HCT116 (cell line): ENCODE measurements at regions not wholly inside any gene's neighbourhood (a gene's known extent, or its start where the extent isn't known, plus 50 kb on each side); places are given as distances from the start of the nearest gene placed in this dataset.

Experiments
- ATAC-seq: fragments of 200-7000 bp; cut with Tn5 transposase; 2 replicates; pipeline ENCODE4 v1.9.1; 2020; ENCODE audit warnings: mild to moderate bottlenecking, moderate library complexity
- BruUV-seq: library from RNA; stranded (reverse); fragments of 400-500 nt; replicated peaks from 2 replicates; lab custom pipeline; 2021; lab: Mats Ljungman, UMichigan
- CTCF ChIA-PET: fragments of 300-600 bp; sonication (Branson Sonifier 250); formaldehyde crosslinking; loops from one replicate; lab custom pipeline; 2021; ENCODE audit warnings: antibody characterized with exemption; lab: Charles Lee
- POLR2A ChIA-PET: fragments of 300-600, 350-600 bp; sonication (Branson Sonifier 250); formaldehyde crosslinking; loops from one replicate; lab custom pipeline; 2021; ENCODE audit warnings: antibody characterized with exemption; lab: Charles Lee
- RAD21 ChIA-PET, 2 experiments: fragments of 300-600 bp; sonication (Branson Sonifier 250); formaldehyde crosslinking; loops; one replicate each; lab custom pipeline; 2023; ENCODE audit warnings: low total read pairs in 2 of 2; ENCODE audit not compliant: uncharacterized antibody in 2 of 2, unreplicated experiment in 2 of 2, low non-redundant PET in 1 of 2; lab: Charles Lee
- DNase-seq: peaks from one replicate; pipeline ENCODE4 v3.0.0-alpha.2; 2010; ENCODE audit warnings: low read depth, low spot score
- H2AFZ ChIP-seq: fragments of 200-600 bp; shearing (Covaris generic), sonication (generic); 2 replicates; pipeline ENCODE4 v1.6.1; 2017; ENCODE audit warnings: low read depth, mixed run types, mixed read lengths, antibody characterized with exemption, low read length; ENCODE audit not compliant: poor library complexity, severe bottlenecking
- H3K27ac ChIP-seq: 2 replicates; pipeline ENCODE4 v1.5.1; 2012; ENCODE audit warnings: low read depth, low read length
- H3K27me3 ChIP-seq: fragments of 200-600 bp; sonication (generic); 2 replicates; pipeline ENCODE4 v1.6.1; 2016; ENCODE audit warnings: mixed run types, low read length, mixed read lengths; ENCODE audit not compliant: insufficient read depth
- H3K36me3 ChIP-seq, 2 experiments: fragments of 200-500 bp in 1 of 2; fragments of 200-600 bp in 1 of 2; sonication (Bioruptor generic) in 1 of 2; sonication (generic) in 1 of 2; 2 replicates each; pipeline versions ENCODE4 v1.5.1 to v1.6.1; 2014 to 2016; ENCODE audit warnings: low read length in 2 of 2, inconsistent platforms in 1 of 2, mixed read lengths in 1 of 2, mixed run types in 1 of 2; ENCODE audit not compliant: insufficient read depth in 2 of 2, control insufficient read depth in 1 of 2
- H3K4me1 ChIP-seq, 2 experiments: fragments of 200-600 bp in 1 of 2; sonication (generic) in 1 of 2; 2 replicates each; pipeline versions ENCODE4 v1.5.1 to v1.6.1; 2012 to 2017; ENCODE audit warnings: low read length in 2 of 2, inconsistent platforms in 1 of 2, mild to moderate bottlenecking in 1 of 2, mixed read lengths in 1 of 2, mixed run types in 1 of 2, moderate library complexity in 1 of 2; ENCODE audit not compliant: insufficient read depth in 2 of 2, control insufficient read depth in 1 of 2
- H3K4me2 ChIP-seq: fragments of 200-600 bp; sonication (generic); 2 replicates; pipeline ENCODE4 v1.6.1; 2017; ENCODE audit warnings: mixed run types, low read length, mixed read lengths
- H3K4me3 ChIP-seq, 2 experiments: fragments of 200-600 bp in 1 of 2; sonication (generic) in 1 of 2; replicated peaks in 1 of 2; 2 replicates each; pipeline ENCODE4 v1.5.1; 2011 to 2016; ENCODE audit warnings: low read length in 2 of 2, control low read depth in 1 of 2, low read depth in 1 of 2, mild to moderate bottlenecking in 1 of 2, mixed read lengths in 1 of 2, mixed run types in 1 of 2
- H3K79me2 ChIP-seq: fragments of 200-600 bp; sonication (generic); 2 replicates; pipeline ENCODE4 v1.6.1; 2017; ENCODE audit warnings: mild to moderate bottlenecking, mixed run types, low read length, moderate library complexity, mixed read lengths; ENCODE audit not compliant: insufficient read depth
- H3K9ac ChIP-seq: fragments of 200-600 bp; sonication (generic); 2 replicates; pipeline ENCODE4 v1.6.1; 2016; ENCODE audit warnings: low read length, mixed read lengths
- H3K9me2 ChIP-seq: fragments of 200-600 bp; sonication (generic), shearing (Covaris generic); 2 replicates; pipeline ENCODE4 v1.6.1; 2017; ENCODE audit warnings: mixed run types, mild to moderate bottlenecking, moderate library complexity; ENCODE audit not compliant: insufficient read depth
- H3K9me3 ChIP-seq, 2 experiments: fragments of 200-500 bp in 1 of 2; fragments of 200-600 bp in 1 of 2; sonication (Bioruptor generic) in 1 of 2; sonication (generic) in 1 of 2; 2 replicates each; pipeline ENCODE4 v1.6.1; 2014 to 2017; ENCODE audit warnings: low read length in 2 of 2, mixed read lengths in 2 of 2, inconsistent platforms in 1 of 2, low read depth in 1 of 2, mild to moderate bottlenecking in 1 of 2, mixed run types in 1 of 2, moderate library complexity in 1 of 2; ENCODE audit not compliant: control insufficient read depth in 1 of 2, insufficient read depth in 1 of 2
- H4K20me1 ChIP-seq: fragments of 200-600 bp; sonication (generic), shearing (Covaris generic); 2 replicates; pipeline ENCODE4 v1.6.1; 2017; ENCODE audit warnings: mixed run types, mild to moderate bottlenecking, moderate library complexity; ENCODE audit not compliant: insufficient read depth
- CBX3 ChIP-seq: IDR thresholded peaks from 2 replicates; pipeline ENCODE4 v1.6.1; 2012; ENCODE audit warnings: low read depth
- CEBPB ChIP-seq: IDR thresholded peaks from 2 replicates; pipeline ENCODE4 v1.6.1; 2012; ENCODE audit warnings: low read depth
- CTCF ChIP-seq, 3 experiments: fragments of 200-600 bp in 1 of 3; sonication (generic) in 1 of 3; IDR thresholded peaks in 2 of 3; conservative IDR thresholded peaks in 1 of 3; 2 replicates each; pipeline ENCODE4 v1.5.1; 2012 to 2017; ENCODE audit warnings: low read depth in 2 of 3, low read length in 2 of 3, antibody characterized with exemption in 1 of 3, borderline replicate concordance in 1 of 3, control low read depth in 1 of 3, mild to moderate bottlenecking in 1 of 3, mixed read lengths in 1 of 3, mixed run types in 1 of 3, moderate library complexity in 1 of 3; ENCODE audit not compliant: insufficient read depth in 1 of 3
- EGR1 ChIP-seq: IDR thresholded peaks from 2 replicates; pipeline ENCODE4 v1.6.1; 2012; ENCODE audit warnings: low read depth
- ELF1 ChIP-seq: IDR thresholded peaks from 2 replicates; pipeline ENCODE4 v1.6.1; 2012; ENCODE audit warnings: low read depth, borderline replicate concordance
- EZH2phosphoT487 ChIP-seq: fragments of 200-600 bp; IDR thresholded peaks from 2 replicates; pipeline ENCODE4 v1.6.1; 2018; ENCODE audit warnings: antibody characterized with exemption, borderline replicate concordance
- FOSL1 ChIP-seq: IDR thresholded peaks from 2 replicates; pipeline ENCODE4 v1.6.1; 2012; ENCODE audit warnings: low read depth
- JUND ChIP-seq: IDR thresholded peaks from 2 replicates; pipeline ENCODE4 v1.6.1; 2012
- POLR2A ChIP-seq: IDR thresholded peaks from 2 replicates; pipeline ENCODE4 v1.7.0; 2011; ENCODE audit warnings: borderline replicate concordance; ENCODE audit not compliant: insufficient read depth, insufficient read length; ENCODE audit errors: extremely low read depth
- POLR2AphosphoS5 ChIP-seq: IDR thresholded peaks from 2 replicates; pipeline ENCODE4 v1.6.1; 2011; ENCODE audit warnings: mild to moderate bottlenecking, low read depth, low read length, moderate library complexity
- RAD21 ChIP-seq: IDR thresholded peaks from 2 replicates; pipeline ENCODE4 v1.6.1; 2012; ENCODE audit warnings: low read depth, mild to moderate bottlenecking
- REST ChIP-seq: IDR thresholded peaks from 2 replicates; pipeline ENCODE4 v1.6.1; 2012; ENCODE audit warnings: low read depth
- SIN3A ChIP-seq: IDR thresholded peaks from 2 replicates; pipeline ENCODE4 v1.6.1; 2012; ENCODE audit warnings: low read depth
- SRF ChIP-seq: IDR thresholded peaks from 2 replicates; pipeline ENCODE4 v1.6.1; 2012; ENCODE audit warnings: low read depth
- YY1 ChIP-seq: IDR thresholded peaks from 2 replicates; pipeline ENCODE4 v1.6.1; 2011; ENCODE audit warnings: low read length, low read depth, moderate library complexity, mild to moderate bottlenecking; ENCODE audit not compliant: insufficient replicate concordance; ENCODE audit errors: extremely low read depth
- ZFX ChIP-seq: fragments of 450-650 bp; IDR thresholded peaks from 2 replicates; pipeline ENCODE4 v1.6.1; 2017
- ZNF274 ChIP-seq: fragments of 200-500 bp; sonication (Bioruptor generic); IDR thresholded peaks from 2 replicates; pipeline ENCODE4 v1.6.1; 2014; ENCODE audit warnings: mild to moderate bottlenecking, low read depth, low read length, inconsistent platforms
- intact Hi-C: fragments of 100-400 bp; cut with micrococcal nuclease; formaldehyde crosslinking; loops from 2 replicates; pipeline ENCODE4 v1.10.0; 2022

GRCh38 chr5:15439801-15440200 is 60.2 kb upstream of the FBXL7 start:
- CTCF ChIA-PET, result no interaction called here
- no TSS peak for BruUV-seq

More at GRCh38 chr5:15439801-15440200, 60.2 kb upstream of the FBXL7 start:
- peaks cover 3 to 9% of the 10 kb centered on the region in 2 experiments; a peak in 2 of 4 replicates for H3K9me3 ChIP-seq
- no peaks in the 10 kb centered on the region for H3K9me2 ChIP-seq
- no peaks in the 10 kb centered on the region for H3K27me3 ChIP-seq
- ChIA-PET POLR2A (no interaction called here), RAD21 (no interaction called here)
- no peaks in the 10 kb centered on the region for H3K79me2 ChIP-seq
- H4K20me1 ChIP-seq, result no peaks in the 10 kb centered on the region
- intact Hi-C loops, result no loop called here
- TF ChIP-seq SRF, result no peak
- TF ChIP-seq FOSL1, result no peak
- no peak for TF ChIP-seq CTCF (IDR thresholded peaks at IDR 0.05 in 2 of 3, conservative IDR thresholded peaks at IDR 0.05 in 1 of 3; ENCODE audit: borderline replicate concordance in 1 of 3, insufficient read depth in 1 of 3, low read depth in 2 of 3, low read length in 2 of 3)
- TF ChIP-seq JUND, result no peak
- TF ChIP-seq EZH2phosphoT487, result no peak
- no peak for TF ChIP-seq RAD21
- no peak for TF ChIP-seq ZFX
- TF ChIP-seq SIN3A, result no peak
- TF ChIP-seq CEBPB, result no peak
- TF ChIP-seq YY1, result no peak
- no peak for TF ChIP-seq CBX3
- TF ChIP-seq POLR2A, result no peak
- no peak for TF ChIP-seq EGR1
- TF ChIP-seq REST, result no peak
- TF ChIP-seq ELF1, result no peak
- TF ChIP-seq POLR2AphosphoS5, result no peak
- TF ChIP-seq ZNF274, result no peak
- DNase-seq, result no peak
- H3K4me3 ChIP-seq, result no peak overlapping the region
- no peak overlapping the region for H3K9ac ChIP-seq
- no peak for ATAC-seq
- no peaks in the 10 kb centered on the region for H3K36me3 ChIP-seq
- H3K27ac ChIP-seq, result no peak overlapping the region
- no peak overlapping the region for H2AFZ ChIP-seq
- H3K4me2 ChIP-seq, result no peak overlapping the region
- H3K4me1 ChIP-seq, result no peaks in the 10 kb centered on the region
